CD4-positive, alpha-beta T cell (primary cell): ENCODE measurements at regions not wholly inside any gene's neighbourhood (a gene's known extent, or its start where the extent isn't known, plus 50 kb on each side); places are given as distances from the start of the nearest gene placed in this dataset.

Experiments
- ATAC-seq: fragments of 200-7000 bp; cut with Tn5 transposase; one replicate; pipeline ENCODE4 v1.10.0; 2022; ENCODE audit warnings: mild to moderate bottlenecking; ENCODE audit not compliant: poor library complexity
- CTCF ChIA-PET: fragments of 350-600 bp; sonication (Branson Sonifier 250); formaldehyde crosslinking; loops from one replicate; lab custom pipeline; 2021; ENCODE audit warnings: antibody characterized with exemption, inconsistent platforms; lab: Charles Lee
- POLR2A ChIA-PET: fragments of 350-600 bp; sonication (Branson Sonifier 250); formaldehyde crosslinking; loops from one replicate; lab custom pipeline; 2021; ENCODE audit warnings: antibody characterized with exemption, inconsistent platforms; lab: Charles Lee
- DNase-seq, 14 experiments: peaks; one replicate each; pipeline ENCODE4 v3.0.0-alpha.2; 2013 to 2020; ENCODE audit warnings: mixed read lengths in 2 of 14
- H3K27ac ChIP-seq, 2 donors: one replicate each; pipeline versions ENCODE4 v1.5.1 to v1.7.0; 2013; ENCODE audit warnings: low read length in 2 of 2, low read depth in 1 of 2, mild to moderate bottlenecking in 1 of 2
- H3K27me3 ChIP-seq, 2 experiments: 1 replicate in 1 of 2; 2 replicates in 1 of 2; pipeline versions ENCODE4 v1.6.1 to v1.7.0; 2013; ENCODE audit warnings: low read length in 2 of 2, control low read depth in 1 of 2, mild to moderate bottlenecking in 1 of 2, moderate library complexity in 1 of 2; ENCODE audit not compliant: insufficient read depth in 2 of 2, control insufficient read depth in 1 of 2
- H3K36me3 ChIP-seq: one replicate; pipeline ENCODE4 v1.6.1; 2013; ENCODE audit warnings: low read length, control low read depth; ENCODE audit not compliant: insufficient read depth
- H3K4me1 ChIP-seq: one replicate; pipeline ENCODE4 v1.6.1; 2013; ENCODE audit warnings: low read length, control low read depth; ENCODE audit not compliant: insufficient read depth
- H3K4me3 ChIP-seq: one replicate; pipeline ENCODE4 v1.5.1; 2013; ENCODE audit warnings: mild to moderate bottlenecking, low read length, moderate library complexity
- H3K9me3 ChIP-seq, 2 experiments: 1 replicate in 1 of 2; 2 replicates in 1 of 2; pipeline versions ENCODE4 v1.6.1 to v1.7.0; 2013; ENCODE audit warnings: low read length in 2 of 2, mild to moderate bottlenecking in 2 of 2, control low read depth in 1 of 2, moderate library complexity in 1 of 2; ENCODE audit not compliant: control insufficient read depth in 1 of 2, insufficient read depth in 1 of 2
- H3K27ac Mint-ChIP-seq: one replicate; pipeline ENCODE4 v1.8.0; 2020; ENCODE audit warnings: mixed read lengths
- H3K27me3 Mint-ChIP-seq: one replicate; pipeline ENCODE4 v1.8.0; 2021; ENCODE audit warnings: mixed read lengths
- H3K36me3 Mint-ChIP-seq: one replicate; pipeline ENCODE4 v1.8.0; 2021; ENCODE audit warnings: low read depth, mixed read lengths
- H3K4me1 Mint-ChIP-seq: one replicate; pipeline ENCODE4 v1.8.0; 2021; ENCODE audit warnings: low read depth, mixed read lengths
- H3K4me3 Mint-ChIP-seq: one replicate; pipeline ENCODE4 v1.8.0; 2020; ENCODE audit warnings: mild to moderate bottlenecking, mixed read lengths
- H3K9me3 Mint-ChIP-seq: one replicate; pipeline ENCODE4 v1.8.0; 2020; ENCODE audit warnings: mixed read lengths
- CTCF ChIP-seq: fragments of 200-600 bp; IDR thresholded peaks from one replicate; pipeline ENCODE4 v1.8.0; 2022; ENCODE audit warnings: antibody characterized with exemption, mild to moderate bottlenecking
- intact Hi-C, 2 experiments: fragments of 100-400 bp; cut with DNase I in 1 of 2; cut with micrococcal nuclease in 1 of 2; formaldehyde crosslinking; loops; one replicate each; pipeline versions ENCODE4 v1.15.1 to v1.9.0; 2023 to 2025; cut with DNase I, micrococcal nuclease

GRCh38 chr2:236440110-236440881, 129.3 kb upstream of the ACKR3 start:
- H3K27ac ChIP-seq, result no peak overlapping the region
- peaks cover 40% of the 10 kb centered on the region for H3K27me3 Mint-ChIP-seq
- no peaks in the 10 kb centered on the region for H3K36me3 Mint-ChIP-seq
- CTCF ChIA-PET, result no interaction called here
- no peak overlapping the region for H3K27ac Mint-ChIP-seq
- ATAC-seq (no peak), DNase-seq (no peak)
- H3K27me3 ChIP-seq, result peaks cover 0 to 4% of the 10 kb centered on the region in 2 experiments
- H3K4me3 ChIP-seq, result no peak overlapping the region
- H3K9me3 Mint-ChIP-seq, result no peaks in the 10 kb centered on the region
- no peaks in the 10 kb centered on the region for H3K4me1 Mint-ChIP-seq
- TF ChIP-seq CTCF, result no peak
- no peaks in the 10 kb centered on the region for H3K36me3 ChIP-seq
- POLR2A ChIA-PET, result interaction anchor here (0.8 kb wide), 1 partner anchor 113 kb away, joined by 3 read pairs; no protein-coding TSS in a partner anchor
- H3K9me3 ChIP-seq, result no peaks in the 10 kb centered on the region
- H3K4me1 ChIP-seq, result no peaks in the 10 kb centered on the region
- H3K4me3 Mint-ChIP-seq, result no peak overlapping the region
- intact Hi-C loops, result no loop called here

- CTCF ChIA-PET, result no interaction called here
- POLR2A ChIA-PET, result no interaction called here
- no peak for ATAC-seq
- no peak overlapping the region for H3K27ac ChIP-seq
- no peaks in the 10 kb centered on the region for H3K36me3 ChIP-seq
- Mint-ChIP-seq H3K27ac (no peak overlapping the region), H3K9me3 (no peaks in the 10 kb centered on the region), H3K4me1 (no peaks in the 10 kb centered on the region), H3K4me3 (no peak overlapping the region), H3K27me3 (peaks cover 30% of the 10 kb centered on the region), H3K36me3 (no peaks in the 10 kb centered on the region)
- H3K9me3 ChIP-seq, result peaks cover 0 to 4% of the 10 kb centered on the region in 2 experiments
- intact Hi-C loops, result no loop called here
- no peak for TF ChIP-seq CTCF
- H3K4me3 ChIP-seq, result no peak overlapping the region
- H3K27me3 ChIP-seq, result peaks cover 0 to 4% of the 10 kb centered on the region in 2 experiments
- DNase-seq, result no peak
- no peaks in the 10 kb centered on the region for H3K4me1 ChIP-seq
Measured at GRCh38 chr2:236444187-236444586, 125.4 kb upstream of the ACKR3 start.

GRCh38 chr2:236445678-236446077, 123.9 kb upstream of the ACKR3 start:
- H3K36me3 ChIP-seq, result no peaks in the 10 kb centered on the region
- no peak for ATAC-seq
- H3K4me3 ChIP-seq, result no peak overlapping the region
- DNase-seq, result no peak
- H3K27me3 Mint-ChIP-seq, result peaks cover 29% of the 10 kb centered on the region
- no peaks in the 10 kb centered on the region for H3K36me3 Mint-ChIP-seq
- ChIA-PET CTCF (no interaction called here), POLR2A (no interaction called here)
- no peak for TF ChIP-seq CTCF
- peaks cover 0 to 4% of the 10 kb centered on the region in 2 experiments for H3K27me3 ChIP-seq
- no peaks in the 10 kb centered on the region for H3K4me1 ChIP-seq
- intact Hi-C loops, result no loop called here
- no peak overlapping the region for H3K27ac Mint-ChIP-seq
- H3K4me3 Mint-ChIP-seq, result no peak overlapping the region
- H3K9me3 Mint-ChIP-seq, result no peaks in the 10 kb centered on the region
- no peak overlapping the region for H3K27ac ChIP-seq
- H3K9me3 ChIP-seq, result peaks cover 0 to 4% of the 10 kb centered on the region in 2 experiments
- H3K4me1 Mint-ChIP-seq, result no peaks in the 10 kb centered on the region
